HCT116 (cell line): ENCODE measurements at regions not wholly inside any gene's neighbourhood (a gene's known extent, or its start where the extent isn't known, plus 50 kb on each side); places are given as distances from the start of the nearest gene placed in this dataset.

Source experiments
- ATAC-seq: fragments of 200-7000 bp; cut with Tn5 transposase; 2 replicates; pipeline ENCODE4 v1.9.1; 2020; ENCODE audit warnings: mild to moderate bottlenecking, moderate library complexity
- BruUV-seq: library from RNA; stranded (reverse); fragments of 400-500 nt; replicated peaks from 2 replicates; lab custom pipeline; 2021; lab: Mats Ljungman, UMichigan
- CTCF ChIA-PET: fragments of 300-600 bp; sonication (Branson Sonifier 250); formaldehyde crosslinking; loops from one replicate; lab custom pipeline; 2021; ENCODE audit warnings: antibody characterized with exemption; lab: Charles Lee
- POLR2A ChIA-PET: fragments of 300-600, 350-600 bp; sonication (Branson Sonifier 250); formaldehyde crosslinking; loops from one replicate; lab custom pipeline; 2021; ENCODE audit warnings: antibody characterized with exemption; lab: Charles Lee
- RAD21 ChIA-PET, 2 experiments: fragments of 300-600 bp; sonication (Branson Sonifier 250); formaldehyde crosslinking; loops; one replicate each; lab custom pipeline; 2023; ENCODE audit warnings: low total read pairs in 2 of 2; ENCODE audit not compliant: uncharacterized antibody in 2 of 2, unreplicated experiment in 2 of 2, low non-redundant PET in 1 of 2; lab: Charles Lee
- DNase-seq: peaks from one replicate; pipeline ENCODE4 v3.0.0-alpha.2; 2010; ENCODE audit warnings: low read depth, low spot score
- H2AFZ ChIP-seq: fragments of 200-600 bp; shearing (Covaris generic), sonication (generic); 2 replicates; pipeline ENCODE4 v1.6.1; 2017; ENCODE audit warnings: low read depth, mixed run types, mixed read lengths, antibody characterized with exemption, low read length; ENCODE audit not compliant: poor library complexity, severe bottlenecking
- H3K27ac ChIP-seq: 2 replicates; pipeline ENCODE4 v1.5.1; 2012; ENCODE audit warnings: low read depth, low read length
- H3K27me3 ChIP-seq: fragments of 200-600 bp; sonication (generic); 2 replicates; pipeline ENCODE4 v1.6.1; 2016; ENCODE audit warnings: mixed run types, low read length, mixed read lengths; ENCODE audit not compliant: insufficient read depth
- H3K36me3 ChIP-seq, 2 experiments: fragments of 200-500 bp in 1 of 2; fragments of 200-600 bp in 1 of 2; sonication (Bioruptor generic) in 1 of 2; sonication (generic) in 1 of 2; 2 replicates each; pipeline versions ENCODE4 v1.5.1 to v1.6.1; 2014 to 2016; ENCODE audit warnings: low read length in 2 of 2, inconsistent platforms in 1 of 2, mixed read lengths in 1 of 2, mixed run types in 1 of 2; ENCODE audit not compliant: insufficient read depth in 2 of 2, control insufficient read depth in 1 of 2
- H3K4me1 ChIP-seq, 2 experiments: fragments of 200-600 bp in 1 of 2; sonication (generic) in 1 of 2; 2 replicates each; pipeline versions ENCODE4 v1.5.1 to v1.6.1; 2012 to 2017; ENCODE audit warnings: low read length in 2 of 2, inconsistent platforms in 1 of 2, mild to moderate bottlenecking in 1 of 2, mixed read lengths in 1 of 2, mixed run types in 1 of 2, moderate library complexity in 1 of 2; ENCODE audit not compliant: insufficient read depth in 2 of 2, control insufficient read depth in 1 of 2
- H3K4me2 ChIP-seq: fragments of 200-600 bp; sonication (generic); 2 replicates; pipeline ENCODE4 v1.6.1; 2017; ENCODE audit warnings: mixed run types, low read length, mixed read lengths
- H3K4me3 ChIP-seq, 2 experiments: fragments of 200-600 bp in 1 of 2; sonication (generic) in 1 of 2; replicated peaks in 1 of 2; 2 replicates each; pipeline ENCODE4 v1.5.1; 2011 to 2016; ENCODE audit warnings: low read length in 2 of 2, control low read depth in 1 of 2, low read depth in 1 of 2, mild to moderate bottlenecking in 1 of 2, mixed read lengths in 1 of 2, mixed run types in 1 of 2
- H3K79me2 ChIP-seq: fragments of 200-600 bp; sonication (generic); 2 replicates; pipeline ENCODE4 v1.6.1; 2017; ENCODE audit warnings: mild to moderate bottlenecking, mixed run types, low read length, moderate library complexity, mixed read lengths; ENCODE audit not compliant: insufficient read depth
- H3K9ac ChIP-seq: fragments of 200-600 bp; sonication (generic); 2 replicates; pipeline ENCODE4 v1.6.1; 2016; ENCODE audit warnings: low read length, mixed read lengths
- H3K9me2 ChIP-seq: fragments of 200-600 bp; sonication (generic), shearing (Covaris generic); 2 replicates; pipeline ENCODE4 v1.6.1; 2017; ENCODE audit warnings: mixed run types, mild to moderate bottlenecking, moderate library complexity; ENCODE audit not compliant: insufficient read depth
- H3K9me3 ChIP-seq, 2 experiments: fragments of 200-500 bp in 1 of 2; fragments of 200-600 bp in 1 of 2; sonication (Bioruptor generic) in 1 of 2; sonication (generic) in 1 of 2; 2 replicates each; pipeline ENCODE4 v1.6.1; 2014 to 2017; ENCODE audit warnings: low read length in 2 of 2, mixed read lengths in 2 of 2, inconsistent platforms in 1 of 2, low read depth in 1 of 2, mild to moderate bottlenecking in 1 of 2, mixed run types in 1 of 2, moderate library complexity in 1 of 2; ENCODE audit not compliant: control insufficient read depth in 1 of 2, insufficient read depth in 1 of 2
- H4K20me1 ChIP-seq: fragments of 200-600 bp; sonication (generic), shearing (Covaris generic); 2 replicates; pipeline ENCODE4 v1.6.1; 2017; ENCODE audit warnings: mixed run types, mild to moderate bottlenecking, moderate library complexity; ENCODE audit not compliant: insufficient read depth
- ATF3 ChIP-seq: IDR thresholded peaks from 2 replicates; pipeline ENCODE4 v1.6.1; 2012
- CTCF ChIP-seq, 3 experiments: fragments of 200-600 bp in 1 of 3; sonication (generic) in 1 of 3; IDR thresholded peaks in 2 of 3; conservative IDR thresholded peaks in 1 of 3; 2 replicates each; pipeline ENCODE4 v1.5.1; 2012 to 2017; ENCODE audit warnings: low read depth in 2 of 3, low read length in 2 of 3, antibody characterized with exemption in 1 of 3, borderline replicate concordance in 1 of 3, control low read depth in 1 of 3, mild to moderate bottlenecking in 1 of 3, mixed read lengths in 1 of 3, mixed run types in 1 of 3, moderate library complexity in 1 of 3; ENCODE audit not compliant: insufficient read depth in 1 of 3
- EGR1 ChIP-seq: IDR thresholded peaks from 2 replicates; pipeline ENCODE4 v1.6.1; 2012; ENCODE audit warnings: low read depth
- FOSL1 ChIP-seq: IDR thresholded peaks from 2 replicates; pipeline ENCODE4 v1.6.1; 2012; ENCODE audit warnings: low read depth
- JUND ChIP-seq: IDR thresholded peaks from 2 replicates; pipeline ENCODE4 v1.6.1; 2012
- POLR2A ChIP-seq: IDR thresholded peaks from 2 replicates; pipeline ENCODE4 v1.7.0; 2011; ENCODE audit warnings: borderline replicate concordance; ENCODE audit not compliant: insufficient read depth, insufficient read length; ENCODE audit errors: extremely low read depth
- REST ChIP-seq: IDR thresholded peaks from 2 replicates; pipeline ENCODE4 v1.6.1; 2012; ENCODE audit warnings: low read depth
- SIN3A ChIP-seq: IDR thresholded peaks from 2 replicates; pipeline ENCODE4 v1.6.1; 2012; ENCODE audit warnings: low read depth
- SP1 ChIP-seq: IDR thresholded peaks from 2 replicates; pipeline ENCODE4 v1.6.1; 2012; ENCODE audit warnings: low read depth
- SRF ChIP-seq: IDR thresholded peaks from 2 replicates; pipeline ENCODE4 v1.6.1; 2012; ENCODE audit warnings: low read depth
- YY1 ChIP-seq: IDR thresholded peaks from 2 replicates; pipeline ENCODE4 v1.6.1; 2011; ENCODE audit warnings: low read length, low read depth, moderate library complexity, mild to moderate bottlenecking; ENCODE audit not compliant: insufficient replicate concordance; ENCODE audit errors: extremely low read depth
- ZBTB33 ChIP-seq: IDR thresholded peaks from 2 replicates; pipeline ENCODE4 v1.6.1; 2011; ENCODE audit warnings: mild to moderate bottlenecking, low read length, moderate library complexity; ENCODE audit not compliant: insufficient replicate concordance; ENCODE audit errors: extremely low read depth
- ZFX ChIP-seq: fragments of 450-650 bp; IDR thresholded peaks from 2 replicates; pipeline ENCODE4 v1.6.1; 2017
- intact Hi-C: fragments of 100-400 bp; cut with micrococcal nuclease; formaldehyde crosslinking; loops from 2 replicates; pipeline ENCODE4 v1.10.0; 2022

DNA sequence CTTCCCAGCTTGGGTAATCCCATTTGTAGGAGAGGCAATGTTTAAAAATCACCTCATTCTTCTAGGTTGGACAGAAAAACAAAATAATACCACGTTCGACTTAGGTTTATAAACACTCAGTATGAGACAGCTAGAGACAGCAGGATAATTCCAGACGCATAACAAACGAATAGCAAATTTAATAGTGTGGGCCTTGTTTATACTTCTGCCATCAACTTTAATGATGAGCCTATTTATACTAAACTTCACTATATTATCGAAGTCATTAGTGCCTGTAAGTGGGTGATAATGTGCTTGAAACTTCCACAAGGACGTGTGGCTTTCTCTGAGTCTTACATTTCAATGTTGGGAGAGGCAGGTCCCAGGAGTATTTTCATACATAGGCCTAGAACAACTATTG lies 255.7 kb upstream of the PPARGC1A start:
- no peak overlapping the region for H2AFZ ChIP-seq
- no peak overlapping the region for H3K27ac ChIP-seq
- DNase-seq (no peak), ATAC-seq (no peak)
- ChIA-PET POLR2A (no interaction called here), RAD21 (no interaction called here), CTCF (no interaction called here)
- H3K4me2 ChIP-seq, result no peak overlapping the region
- no TSS peak for BruUV-seq
- H3K36me3 ChIP-seq, result no peaks in the 10 kb centered on the region
- no peaks in the 10 kb centered on the region for H3K79me2 ChIP-seq
- H3K9me3 ChIP-seq, result peaks cover 0 to 3% of the 10 kb centered on the region in 2 experiments; a peak in 1 of 4 replicates
- intact Hi-C loops, result no loop called here
- H3K9ac ChIP-seq, result no peak overlapping the region
- no peak overlapping the region for H3K4me3 ChIP-seq
- no peaks in the 10 kb centered on the region for H3K27me3 ChIP-seq
- H4K20me1 ChIP-seq, result no peaks in the 10 kb centered on the region
- no peak for TF ChIP-seq SIN3A
- no peak for TF ChIP-seq SRF
- TF ChIP-seq SP1, result no peak
- TF ChIP-seq POLR2A, result no peak
- TF ChIP-seq REST, result no peak
- TF ChIP-seq JUND, result no peak
- TF ChIP-seq YY1, result no peak
- TF ChIP-seq ZBTB33, result no peak
- no peak for TF ChIP-seq CTCF (IDR thresholded peaks at IDR 0.05 in 2 of 3, conservative IDR thresholded peaks at IDR 0.05 in 1 of 3; ENCODE audit: borderline replicate concordance in 1 of 3, insufficient read depth in 1 of 3, low read depth in 2 of 3, low read length in 2 of 3)
- TF ChIP-seq EGR1, result no peak
- TF ChIP-seq ATF3, result no peak
- TF ChIP-seq ZFX, result no peak
- TF ChIP-seq FOSL1, result no peak
- no peaks in the 10 kb centered on the region for H3K9me2 ChIP-seq
- H3K4me1 ChIP-seq, result no peaks in the 10 kb centered on the region
